NOMO-1 (cell line): ENCODE measurements at regions not wholly inside any gene's neighbourhood (a gene's known extent, or its start where the extent isn't known, plus 50 kb on each side); places are given as distances from the start of the nearest gene placed in this dataset.

Source experiments
- DNase-seq, 2 experiments: peaks; one replicate each; lab custom pipeline; 2025; ENCODE audit not compliant: unreplicated experiment in 2 of 2; lab: John Stamatoyannopoulos, UW

DNA sequence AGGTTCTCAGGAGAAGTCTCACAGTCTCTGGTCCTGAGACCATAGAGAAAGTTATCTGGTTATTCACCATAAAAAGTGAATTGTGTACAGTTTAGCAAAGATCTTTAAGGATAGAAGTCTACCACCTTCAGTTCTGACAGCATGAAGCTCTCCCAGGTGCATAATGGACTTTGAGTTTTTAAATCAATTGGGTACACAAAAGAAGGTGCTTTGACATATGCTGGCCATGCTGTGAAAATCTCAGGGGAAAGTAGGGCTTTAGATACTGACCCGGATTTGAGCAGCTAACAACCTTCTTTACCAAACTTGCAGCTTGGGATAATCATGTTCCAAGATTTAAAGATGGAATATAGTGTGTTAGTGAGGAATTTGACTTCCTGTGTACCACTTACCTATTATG is 264.2 kb downstream of the ZSWIM6 start:
- no peak for DNase-seq

DNA sequence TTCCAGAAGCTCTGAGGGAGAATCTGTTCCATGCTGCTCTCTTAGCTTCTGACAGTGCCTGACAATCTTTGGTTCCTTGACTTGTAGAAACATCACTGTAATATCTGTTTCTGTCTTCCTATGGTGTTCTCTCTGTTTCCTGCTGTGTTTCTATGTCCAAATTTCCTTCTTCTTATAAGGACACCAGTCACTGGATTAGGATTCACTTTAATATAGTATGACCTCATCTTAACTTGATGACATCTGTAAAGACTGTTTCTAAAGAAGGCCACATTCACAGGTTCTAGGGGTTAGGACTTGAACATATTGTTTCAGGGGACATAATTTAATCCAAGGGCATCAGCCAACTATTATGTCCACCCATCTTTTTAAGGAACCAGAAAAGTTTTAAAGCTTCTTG is 265.6 kb downstream of the ZSWIM6 start:
- DNase-seq = no peak

DNA sequence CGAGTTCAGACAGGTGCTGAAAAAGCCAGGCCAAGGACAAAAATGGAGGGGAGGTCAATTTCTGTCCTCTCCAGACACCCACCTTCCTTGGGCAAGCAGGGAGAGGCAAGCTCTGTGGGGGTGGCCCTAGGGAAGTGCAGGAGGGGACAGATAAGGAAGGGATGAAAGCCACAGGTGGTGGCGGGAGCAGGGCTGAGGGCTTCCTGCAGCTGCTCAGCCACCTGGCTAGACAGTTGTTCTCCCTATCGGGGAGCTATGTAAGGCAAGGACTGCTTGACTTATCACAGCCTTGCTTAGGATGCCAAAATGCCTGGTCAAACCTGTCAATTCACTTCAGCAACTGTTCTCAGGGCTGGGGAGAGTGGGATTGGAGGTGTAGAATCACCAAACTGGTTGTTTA is 266.1 kb downstream of the ZSWIM6 start:
- DNase-seq = no peak

DNA sequence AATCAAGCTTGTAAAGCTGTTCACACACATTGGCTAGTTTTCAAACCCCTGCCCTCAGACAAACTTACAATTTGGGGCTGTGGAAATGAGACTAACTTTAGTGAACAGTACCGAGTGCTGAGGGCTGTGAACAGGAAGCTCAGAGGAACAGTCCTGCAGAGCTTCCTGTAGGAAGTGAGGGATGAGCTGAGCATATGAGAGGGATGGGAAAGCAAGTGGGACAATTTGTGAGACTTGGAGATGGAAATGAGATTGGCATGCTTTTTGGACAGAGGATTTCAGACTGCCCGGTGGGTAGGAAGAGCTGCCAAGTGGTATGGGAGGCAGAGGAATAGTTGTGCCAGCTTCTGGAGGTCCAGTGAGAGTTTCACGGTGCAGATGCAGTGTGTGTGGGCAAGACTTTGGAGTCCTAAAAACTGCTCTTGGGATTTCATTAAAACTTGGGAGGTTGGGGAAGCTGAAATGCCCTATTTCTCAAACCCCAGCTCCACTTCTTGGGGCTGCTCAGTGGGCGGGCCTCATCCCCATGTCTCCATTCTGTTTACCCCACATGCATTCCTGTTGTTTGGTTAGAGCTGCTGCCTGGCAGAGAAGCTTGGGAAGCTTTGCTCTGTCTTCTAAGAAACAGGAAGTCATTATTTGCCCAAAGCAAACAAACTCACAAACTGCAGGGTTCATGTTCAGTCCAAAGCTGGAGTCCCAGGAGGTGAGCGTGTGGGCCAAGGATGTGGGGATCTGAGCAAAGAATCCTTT is 267.5 kb downstream of the ZSWIM6 start:
- DNase-seq = no peak

DNA sequence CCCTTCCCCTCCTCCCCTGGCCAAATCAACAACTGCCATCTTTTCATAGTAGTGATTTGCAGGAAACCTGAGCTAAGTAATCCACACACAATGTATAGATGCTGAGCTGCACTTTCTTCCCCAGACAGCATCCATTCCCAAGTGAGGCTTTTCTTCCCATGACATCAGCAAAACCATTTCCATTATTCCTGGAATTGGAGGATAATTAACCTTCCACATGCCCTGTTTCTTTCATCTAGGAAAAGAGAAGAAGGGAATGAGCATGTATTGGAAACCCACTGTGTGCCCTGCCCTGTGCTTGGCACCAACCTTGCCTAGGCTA is 268.0 kb downstream of the ZSWIM6 start:
- DNase-seq = no peak

DNA sequence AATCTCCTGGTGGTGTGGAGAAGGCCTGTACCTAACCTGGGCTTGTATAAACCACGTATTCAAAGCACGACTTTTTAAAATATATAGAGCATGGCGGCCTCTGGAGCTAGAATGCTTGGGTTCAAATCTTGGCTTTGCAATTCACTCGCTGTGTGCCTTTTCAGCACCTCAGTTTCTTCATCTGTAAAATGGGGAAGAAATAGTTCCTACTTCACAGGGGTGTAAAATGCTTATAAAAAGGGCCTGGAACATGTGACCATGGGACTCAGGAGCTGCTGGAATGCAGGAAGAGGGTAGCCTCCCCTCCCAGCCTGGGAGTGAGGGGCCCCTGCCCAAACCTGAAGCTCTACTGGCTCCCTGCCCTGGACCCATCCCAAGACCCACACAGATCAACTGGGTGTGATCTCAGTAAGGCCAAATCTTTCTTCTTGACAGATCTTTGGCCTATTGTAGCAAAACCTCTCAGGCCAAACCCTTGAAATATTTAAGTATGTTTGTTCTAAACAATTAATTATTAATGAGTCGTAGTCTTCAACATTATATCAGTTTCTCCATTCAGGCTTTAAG is 269.0 kb downstream of the ZSWIM6 start:
- no peak for DNase-seq

DNA sequence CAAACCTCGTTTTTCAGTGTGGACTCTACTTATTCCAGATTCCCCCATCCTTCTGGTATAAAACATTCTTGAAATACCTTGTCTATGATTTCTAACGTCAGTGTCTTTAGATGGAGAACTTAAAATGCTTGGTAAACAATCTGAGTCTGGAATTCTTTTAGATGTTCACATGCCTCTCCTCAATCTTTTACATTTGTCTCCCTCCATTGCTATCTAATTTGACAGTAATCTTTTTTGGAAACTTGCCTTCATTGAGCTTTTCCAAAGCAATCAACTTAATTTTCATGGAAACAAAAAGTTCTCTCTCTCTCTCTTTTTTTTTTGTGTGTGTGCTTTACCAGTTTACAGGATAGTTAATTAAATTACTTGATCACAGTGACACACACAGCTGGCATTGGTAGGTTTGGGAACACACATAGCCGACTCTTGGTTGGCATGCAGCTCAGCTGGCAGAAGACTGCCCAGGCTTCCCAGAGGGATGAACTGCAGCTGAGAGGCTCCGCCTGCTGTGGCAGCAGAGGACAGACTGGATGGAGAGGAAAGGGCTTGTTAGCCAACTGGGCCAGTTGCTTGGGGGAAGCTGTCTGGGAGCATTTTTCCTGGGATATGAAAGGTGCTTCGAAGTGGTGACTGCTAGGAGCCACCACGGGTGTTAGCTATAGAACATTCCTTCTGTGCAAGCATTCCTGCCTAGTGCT is 271.3 kb downstream of the ZSWIM6 start:
- no peak for DNase-seq

DNA sequence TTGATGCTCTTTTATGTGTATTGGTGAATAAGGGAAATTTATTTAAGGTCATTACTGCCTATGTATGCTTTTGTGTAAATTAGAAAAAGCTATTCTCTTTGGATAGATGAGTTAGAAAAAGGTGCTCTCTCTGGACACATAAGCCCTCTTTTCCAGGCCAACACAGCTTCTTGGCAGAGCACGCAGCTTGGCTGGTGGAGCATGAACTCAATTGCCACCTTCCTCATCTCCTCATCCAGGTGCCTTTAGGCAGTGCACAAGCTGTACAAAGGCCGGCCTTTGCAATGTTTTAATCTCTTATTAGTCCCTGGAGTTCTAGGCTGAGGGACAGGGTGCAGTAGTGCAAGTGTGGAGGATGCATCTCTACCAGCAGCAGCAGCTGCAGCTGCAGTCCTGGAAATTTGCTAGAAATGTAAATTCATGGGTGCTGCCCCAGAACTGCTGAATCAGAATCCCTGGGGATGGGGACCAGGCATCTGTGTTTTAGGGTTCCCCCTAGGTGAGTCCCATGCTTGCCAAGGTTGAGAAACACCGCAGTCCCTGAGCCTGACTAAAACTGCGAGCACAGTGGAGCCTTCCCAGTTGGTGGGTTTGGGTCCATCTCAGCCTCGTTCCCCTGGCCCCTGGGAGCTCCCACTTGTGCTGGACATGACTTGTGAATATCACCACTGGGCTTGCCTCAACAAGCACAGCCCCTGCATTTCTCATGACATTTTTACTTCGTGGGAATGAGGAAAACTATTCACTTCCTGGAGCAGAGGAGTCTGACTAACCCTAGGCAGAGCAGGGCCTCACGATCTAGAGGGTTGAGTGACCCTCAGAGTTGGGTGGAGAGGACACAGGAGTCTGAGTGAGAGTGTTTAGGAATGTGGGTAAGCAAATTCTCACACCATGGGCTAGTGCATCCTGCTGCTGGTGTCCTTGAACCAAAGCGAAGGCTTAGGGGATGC is 272.3 kb downstream of the ZSWIM6 start:
- DNase-seq = no peak

DNA sequence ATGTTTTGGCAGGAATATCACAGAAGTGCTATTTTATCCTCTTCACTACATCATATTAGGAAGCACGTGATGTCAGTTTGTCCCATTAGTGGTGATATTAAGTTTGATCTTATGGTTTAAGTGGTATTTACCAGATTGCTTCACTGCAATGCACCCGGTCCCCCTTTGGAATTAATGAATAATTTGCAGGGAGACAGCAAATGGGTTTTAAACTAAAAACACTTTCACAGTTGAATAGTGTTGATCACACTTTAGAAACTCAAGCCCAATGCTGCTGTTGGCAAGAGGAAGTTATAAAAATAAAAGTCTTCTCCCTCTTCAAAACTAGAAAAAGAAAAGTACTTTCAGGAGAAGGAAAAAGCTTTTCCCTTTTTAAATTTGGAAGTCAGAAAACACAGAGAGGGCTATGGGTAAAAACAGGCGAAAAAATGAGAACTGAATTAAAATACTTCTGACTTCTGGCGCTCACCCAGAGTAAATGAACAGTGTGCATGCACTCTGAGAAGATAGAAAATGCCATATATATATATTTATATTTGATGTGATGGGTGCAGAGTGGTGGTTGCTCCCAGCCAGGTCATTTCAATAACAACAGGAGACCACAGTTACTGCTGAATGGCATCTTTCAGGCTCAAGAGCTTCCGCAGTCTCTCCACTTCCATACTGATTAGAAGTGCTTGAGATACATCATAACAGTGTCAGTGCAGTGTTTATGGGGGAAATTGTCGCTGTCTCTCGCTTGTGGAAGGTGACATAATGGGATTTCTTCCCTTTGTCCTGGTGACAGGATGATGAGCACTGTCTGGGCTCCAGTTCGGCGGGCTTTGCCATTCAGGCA is 278.0 kb downstream of the ZSWIM6 start:
- no peak for DNase-seq

DNA sequence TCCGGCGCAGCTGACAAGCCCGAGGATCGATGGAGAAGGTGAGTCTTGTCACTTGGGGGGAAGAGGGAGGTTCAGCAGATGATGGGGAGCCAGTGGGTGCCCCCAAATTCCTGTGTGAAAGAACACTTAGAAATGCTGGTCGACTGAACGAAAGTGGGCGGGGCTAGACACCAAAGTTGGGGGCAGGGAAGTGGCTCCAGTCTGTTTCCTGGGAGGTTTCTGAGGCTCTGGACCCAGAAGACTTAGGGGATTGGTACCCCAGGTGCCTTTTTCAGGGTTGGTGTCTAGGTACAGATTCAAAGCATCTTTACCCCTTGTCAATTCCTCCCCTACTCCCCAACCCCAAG is 278.6 kb downstream of the ZSWIM6 start:
- no peak for DNase-seq

DNA sequence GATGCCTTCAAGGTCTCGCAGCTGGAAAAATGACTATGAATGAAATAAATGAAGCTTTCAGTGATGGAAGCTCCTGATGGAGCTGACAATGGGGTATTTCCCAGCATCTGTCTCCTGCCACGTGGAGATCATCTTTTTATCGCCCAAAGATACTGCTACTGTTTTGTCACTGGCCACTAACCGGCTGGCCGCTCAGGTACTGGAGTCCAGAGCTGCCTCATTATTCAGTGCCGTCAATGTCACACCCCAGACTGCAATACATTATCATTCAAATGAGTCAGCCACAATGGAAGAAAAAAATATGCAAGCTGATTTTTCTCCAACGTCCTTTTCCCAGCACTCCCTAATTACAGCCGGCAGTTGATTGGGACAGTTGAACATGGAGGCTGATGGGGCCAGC is 280.4 kb downstream of the ZSWIM6 start:
- no peak for DNase-seq

DNA sequence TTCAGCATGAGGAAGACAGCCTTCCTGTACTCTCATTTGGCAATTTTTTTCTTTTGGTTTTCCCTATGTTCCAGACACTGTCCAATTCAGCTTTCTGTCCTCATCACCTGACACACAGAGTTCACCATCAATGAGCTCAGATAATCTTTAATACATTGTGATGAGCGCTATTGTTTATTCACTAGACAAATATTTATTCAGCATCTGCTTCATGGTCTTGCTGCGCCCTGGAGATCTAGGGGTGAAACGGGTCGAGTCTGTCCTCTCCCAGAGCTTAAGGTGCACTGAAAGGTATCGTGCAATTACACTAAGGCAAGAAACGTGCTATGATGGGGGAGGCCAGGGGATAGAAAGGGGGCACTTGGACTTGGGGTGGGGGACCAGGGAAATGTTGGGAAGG is 281.6 kb downstream of the ZSWIM6 start:
- DNase-seq = no peak

DNA sequence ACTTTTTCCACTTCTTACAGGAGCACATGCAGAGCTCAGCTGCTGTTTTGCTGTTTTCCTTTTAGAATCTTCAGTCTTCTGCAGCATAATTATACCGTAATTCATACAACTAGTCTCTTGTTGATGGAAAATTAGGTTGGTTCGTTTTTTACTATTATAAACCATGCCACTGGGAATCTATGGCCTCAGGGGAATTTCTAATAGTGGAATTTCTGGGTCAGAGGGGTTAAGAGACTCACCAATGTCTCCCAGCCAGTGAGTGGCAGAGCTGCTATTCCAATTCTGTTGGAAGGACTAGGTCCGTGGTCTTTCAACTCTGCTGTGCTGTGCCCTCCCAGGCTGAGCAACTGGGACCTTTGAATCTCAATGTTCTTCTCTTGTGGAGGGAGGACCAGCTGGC is 282.5 kb downstream of the ZSWIM6 start:
- no peak for DNase-seq

DNA sequence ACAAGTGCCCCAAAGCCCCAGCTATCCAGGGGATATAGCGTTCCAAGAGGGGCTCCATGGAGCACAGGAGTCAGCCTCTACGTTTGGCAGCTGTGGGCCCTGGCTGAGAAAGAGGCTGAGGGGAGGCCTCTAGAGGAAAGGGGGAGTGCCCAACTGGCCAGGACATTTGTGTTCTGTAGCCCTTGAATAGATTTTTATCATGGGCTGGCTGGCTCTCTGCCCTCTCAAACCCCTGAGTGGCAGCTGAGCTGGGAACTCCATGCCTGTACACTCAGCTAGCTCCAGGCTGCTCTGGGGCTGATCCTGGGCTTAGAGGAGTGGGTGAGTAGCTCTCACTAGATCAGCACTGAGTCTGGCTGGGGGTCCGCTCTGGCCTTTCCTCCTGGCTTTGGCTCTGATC is 285.0 kb downstream of the ZSWIM6 start:
- DNase-seq = no peak

DNA sequence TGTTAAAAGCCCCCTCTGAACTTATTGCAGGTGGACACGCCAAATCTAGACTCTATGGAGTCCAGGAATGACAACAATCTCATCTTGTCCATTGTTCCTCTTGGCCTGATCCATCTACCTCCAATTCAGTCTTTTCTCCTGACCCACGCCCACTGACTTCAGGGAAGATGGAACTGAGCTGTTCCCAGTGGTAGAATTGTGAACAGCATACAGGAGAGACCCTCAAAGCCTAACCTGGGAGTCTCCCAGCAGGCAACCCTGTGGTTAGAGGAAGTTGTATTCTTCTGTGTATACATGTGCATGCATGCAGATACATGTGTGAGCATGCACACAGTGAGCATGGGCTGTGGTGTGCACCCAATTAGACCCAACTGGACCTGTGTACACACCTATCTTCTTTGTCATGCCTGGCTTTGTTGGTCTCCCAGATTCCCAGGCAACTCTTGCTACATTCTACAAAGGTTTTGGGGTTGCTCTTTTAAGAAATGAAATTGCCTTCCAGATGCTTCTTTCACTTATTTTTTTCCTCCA is 286.0 kb downstream of the ZSWIM6 start:
- no peak for DNase-seq

DNA sequence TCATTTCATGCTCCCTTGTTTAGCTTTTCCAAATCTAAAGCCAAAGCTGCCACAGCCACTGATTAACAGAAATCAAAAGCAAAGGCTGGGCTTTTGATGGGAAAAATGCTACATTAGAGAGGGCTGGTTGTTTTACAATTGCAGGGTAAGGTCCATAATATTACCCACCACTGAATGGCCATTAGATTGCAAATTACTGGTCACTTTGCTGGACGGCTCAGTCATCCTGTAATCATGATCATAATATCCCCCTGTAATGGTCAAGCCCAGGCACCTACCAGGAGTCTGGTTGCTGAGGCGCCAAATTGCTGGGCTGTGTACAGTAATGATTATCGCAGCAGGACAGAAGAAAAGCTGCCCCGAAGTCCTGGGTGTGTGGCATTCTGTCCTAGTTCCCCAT is 286.5 kb downstream of the ZSWIM6 start:
- DNase-seq = no peak

DNA sequence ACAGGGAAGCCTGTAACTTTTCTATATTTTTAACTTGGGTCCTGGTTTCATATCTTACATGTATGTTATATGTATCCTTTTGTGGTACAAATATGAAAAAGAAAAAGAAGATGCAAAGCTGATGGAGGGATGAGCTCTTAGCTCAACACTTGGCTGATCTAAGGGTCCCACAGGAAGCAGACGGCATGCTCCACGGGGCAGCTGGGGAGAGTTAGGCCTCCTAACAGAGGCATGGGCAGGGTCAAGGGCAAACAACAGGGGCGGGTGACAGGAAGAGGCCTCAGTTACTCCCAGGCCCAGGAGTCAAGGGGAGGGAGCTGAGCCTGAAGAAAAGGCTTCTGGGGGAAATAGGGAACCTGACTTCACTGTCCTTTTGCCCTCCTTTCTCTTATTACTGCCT is 287.2 kb downstream of the ZSWIM6 start:
- DNase-seq = no peak

DNA sequence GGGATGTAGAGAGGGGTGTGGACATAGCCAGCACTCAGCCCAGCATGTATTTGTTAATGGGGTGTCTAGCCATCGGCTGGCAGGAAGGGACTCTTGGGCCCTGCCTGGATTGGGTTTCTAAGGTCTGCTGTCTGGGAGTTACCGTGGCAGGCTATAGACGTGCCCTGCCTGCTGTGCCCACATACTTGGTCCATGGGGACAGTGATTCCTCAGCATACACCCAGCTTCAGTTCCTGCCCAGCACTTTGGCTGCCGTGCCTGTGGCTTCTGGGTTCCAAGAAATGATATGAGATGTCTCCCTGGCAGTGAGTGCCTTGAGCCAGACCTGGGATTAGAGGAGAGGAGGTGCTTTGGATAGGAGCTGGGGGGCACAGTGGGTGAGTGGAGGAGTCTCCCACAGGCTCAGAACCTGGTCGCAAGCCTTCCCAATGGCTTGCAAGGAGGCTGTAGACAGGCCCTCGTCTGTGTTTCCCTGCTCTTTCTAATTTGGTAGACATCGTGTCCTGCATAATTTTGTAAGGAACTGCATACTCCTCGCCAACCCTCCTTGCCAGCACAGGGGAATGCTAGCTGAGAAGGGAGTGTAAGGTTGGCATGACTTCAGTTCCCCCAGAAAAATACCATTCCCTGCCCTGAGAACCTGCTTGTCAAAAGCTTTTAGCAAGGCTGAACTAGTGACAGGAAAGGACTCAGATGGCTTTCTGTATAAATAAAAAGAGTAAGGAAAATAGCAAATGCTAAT is 287.9 kb downstream of the ZSWIM6 start:
- DNase-seq = no peak

DNA sequence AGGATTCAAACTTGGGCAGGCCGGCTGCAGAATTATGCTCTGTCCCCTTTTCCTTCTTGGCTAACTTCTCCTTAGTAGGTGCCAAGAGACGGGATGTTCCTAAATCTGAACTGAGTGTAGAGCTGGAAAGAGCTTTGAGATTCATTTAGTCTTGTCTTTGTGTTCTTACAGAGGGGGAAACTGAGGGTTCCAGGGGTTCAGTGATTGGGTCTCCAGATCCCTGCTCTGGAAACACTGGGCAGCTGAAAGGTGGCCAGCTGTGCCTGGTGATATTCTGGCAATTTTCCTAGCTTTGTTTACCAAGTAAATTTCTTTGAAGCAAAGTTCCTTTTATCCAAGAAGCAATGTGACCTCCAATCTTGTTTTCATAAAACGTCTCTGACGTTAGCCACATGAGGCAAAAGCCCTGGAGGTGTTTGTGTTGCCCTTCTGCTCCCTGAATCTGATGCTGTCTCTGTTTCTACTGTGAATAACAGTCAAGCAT is 288.7 kb downstream of the ZSWIM6 start:
- DNase-seq = no peak
